ENCODE measurements at regions not wholly inside any gene's neighbourhood (a gene's known extent, or its start where the extent isn't known, plus 50 kb on each side); places are given as distances from the start of the nearest gene placed in this dataset.

GRCh38 chr18:77995593-77995992 is 745.9 kb downstream of the GALR1 start:
- no peak for TF ChIP-seq EZH2phosphoT487 (IDR thresholded peaks at IDR 0.05; ENCODE audit: insufficient read depth, low read depth)
- TF ChIP-seq EZH2 (IDR thresholded peaks at IDR 0.05; ENCODE audit: insufficient read depth, poor library complexity, severe bottlenecking), result no peak
